Stimulated activated naive B cell treated with anti-CD40 and anti-IgM and Interleukin-4, amounts not matched to agents 10 μg/mL and 1 μg/mL and 100 μg/mL, for 72 hours (primary cell): ENCODE measurements at regions not wholly inside any gene's neighbourhood (a gene's known extent, or its start where the extent isn't known, plus 50 kb on each side); places are given as distances from the start of the nearest gene placed in this dataset.
"Not testable (repeated sequence)": the region's sequence is repeated elsewhere in the genome, so short reads cannot be mapped to it uniquely, and the experiment has no call there.

Experiments used
- ATAC-seq, 2 donors: fragments of 150-1000 bp; cut with Tn5 transposase; replicated peaks; 2 replicates each; pipeline ENCODE4 v1.10.0; 2021; ENCODE audit warnings: moderate library complexity in 1 of 2
- DNase-seq: peaks from one replicate; pipeline ENCODE4 v3.0.0; 2021
- H3K27ac Mint-ChIP-seq: one replicate; pipeline ENCODE4 v1.8.0; 2022; ENCODE audit warnings: mild to moderate bottlenecking, mixed read lengths
- H3K27me3 Mint-ChIP-seq, 2 donors: one replicate each; pipeline ENCODE4 v1.8.0; 2022; ENCODE audit warnings: mixed read lengths in 2 of 2
- H3K36me3 Mint-ChIP-seq, 2 donors: one replicate each; pipeline ENCODE4 v1.8.0; 2022; ENCODE audit warnings: mixed read lengths in 2 of 2, mild to moderate bottlenecking in 1 of 2
- H3K4me1 Mint-ChIP-seq, 2 donors: one replicate each; pipeline ENCODE4 v1.8.0; 2022; ENCODE audit warnings: mixed read lengths in 2 of 2, mild to moderate bottlenecking in 1 of 2
- H3K4me3 Mint-ChIP-seq, 2 donors: one replicate each; pipeline ENCODE4 v1.8.0; 2022; ENCODE audit warnings: mild to moderate bottlenecking in 2 of 2, mixed read lengths in 2 of 2, moderate library complexity in 1 of 2
- H3K9me3 Mint-ChIP-seq, 2 donors: one replicate each; pipeline ENCODE4 v1.8.0; 2022; ENCODE audit warnings: mixed read lengths in 2 of 2, mild to moderate bottlenecking in 1 of 2

DNA sequence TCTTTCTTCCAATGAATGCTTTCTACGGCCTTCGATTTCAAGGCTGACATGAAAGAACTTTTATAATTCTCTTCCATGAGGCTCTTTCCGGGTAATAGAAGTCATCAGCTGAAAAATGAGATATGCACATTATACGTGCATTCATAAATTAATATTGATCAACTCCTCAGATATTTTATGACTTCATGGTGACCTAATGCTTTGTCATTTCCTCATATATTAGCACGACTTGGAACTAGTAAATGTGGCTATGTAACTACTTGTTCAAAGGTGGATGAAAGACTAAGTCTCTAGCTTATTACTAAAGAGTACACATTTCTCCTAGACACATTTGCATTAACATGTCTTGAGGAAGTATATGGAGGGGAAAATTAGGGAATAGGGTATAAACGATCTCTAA, 168.8 kb downstream of the HDGFL1 start:
- no peak overlapping the region for H3K4me3 Mint-ChIP-seq
- DNase-seq (no peak), ATAC-seq (no peak)
- no peaks in the 10 kb centered on the region for H3K4me1 Mint-ChIP-seq
- peaks cover 0 to 6% of the 10 kb centered on the region in 2 donors for H3K9me3 Mint-ChIP-seq
- no peaks in the 10 kb centered on the region for H3K27me3 Mint-ChIP-seq
- no peak overlapping the region for H3K27ac Mint-ChIP-seq
- no peaks in the 10 kb centered on the region for H3K36me3 Mint-ChIP-seq

DNA sequence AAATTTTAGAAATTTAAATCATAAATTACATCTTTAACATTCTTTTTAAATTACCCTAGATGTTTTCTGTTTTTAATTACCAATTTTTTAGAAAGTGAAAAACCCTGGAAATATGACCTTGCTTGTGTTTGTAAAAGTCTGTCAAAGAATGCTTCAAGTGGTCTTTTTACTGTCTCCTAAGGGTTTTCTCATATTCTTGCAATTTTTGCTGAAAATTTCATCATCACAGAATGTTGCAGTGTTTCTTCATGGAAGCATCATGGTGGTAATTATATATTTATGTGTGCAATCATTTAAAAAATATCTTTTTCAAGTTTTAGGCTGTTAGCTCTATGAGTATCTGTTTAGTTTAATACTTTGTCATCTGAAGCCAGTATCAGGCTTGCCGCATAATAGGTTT, 178.2 kb downstream of the HDGFL1 start:
- H3K36me3 Mint-ChIP-seq = no peaks in the 10 kb centered on the region
- H3K4me1 Mint-ChIP-seq = no peaks in the 10 kb centered on the region
- no peak for DNase-seq
- H3K27ac Mint-ChIP-seq = no peak overlapping the region
- no peaks in the 10 kb centered on the region for H3K9me3 Mint-ChIP-seq
- no peak overlapping the region for H3K4me3 Mint-ChIP-seq
- H3K27me3 Mint-ChIP-seq = no peaks in the 10 kb centered on the region
- ATAC-seq = no peak

DNA sequence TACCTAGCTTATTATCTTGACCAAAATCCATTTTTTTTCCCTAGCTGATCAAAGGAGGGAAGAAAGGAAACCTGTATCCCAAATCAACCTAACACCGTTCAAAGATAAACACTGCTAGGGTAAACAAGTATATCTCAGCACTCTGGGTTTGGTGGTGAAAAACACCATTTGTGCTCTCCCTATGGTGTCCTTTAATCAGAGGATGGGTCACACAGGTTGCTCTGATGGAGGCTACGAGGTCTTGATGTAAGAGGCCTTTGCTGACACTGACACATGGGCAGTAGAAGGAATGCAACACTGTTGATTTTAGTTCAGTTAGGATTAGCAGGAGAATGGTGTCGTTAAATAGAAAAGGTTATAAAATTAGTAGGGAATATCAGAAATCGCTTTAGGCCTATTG, 179.3 kb downstream of the HDGFL1 start:
- no peak overlapping the region for H3K4me3 Mint-ChIP-seq
- no peaks in the 10 kb centered on the region for H3K36me3 Mint-ChIP-seq
- no peak for ATAC-seq
- H3K27me3 Mint-ChIP-seq = no peaks in the 10 kb centered on the region
- no peaks in the 10 kb centered on the region for H3K4me1 Mint-ChIP-seq
- no peaks in the 10 kb centered on the region for H3K9me3 Mint-ChIP-seq
- H3K27ac Mint-ChIP-seq = no peak overlapping the region
- DNase-seq = no peak

DNA sequence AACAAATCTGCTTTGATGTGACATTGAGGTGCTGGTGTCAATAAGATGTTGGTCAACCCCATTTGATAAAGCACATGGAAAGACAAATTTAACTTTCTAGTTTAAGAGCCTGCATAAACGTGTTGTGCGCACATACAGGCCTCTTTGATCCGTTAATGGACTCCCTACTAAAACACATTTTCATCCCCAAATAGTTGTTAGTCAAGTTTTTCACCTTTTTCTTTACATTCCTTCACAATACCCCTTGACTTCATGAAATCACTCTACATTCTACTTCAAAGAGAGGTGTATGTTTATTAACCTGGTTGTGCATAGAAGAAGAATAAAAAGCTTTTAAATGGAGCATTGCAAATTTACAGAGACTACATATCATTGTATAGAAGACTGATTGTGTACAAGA, 180.3 kb downstream of the HDGFL1 start:
- Mint-ChIP-seq H3K4me1 (no peaks in the 10 kb centered on the region), H3K4me3 (no peak overlapping the region), H3K27me3 (no peaks in the 10 kb centered on the region), H3K36me3 (no peaks in the 10 kb centered on the region), H3K27ac (no peak overlapping the region), H3K9me3 (no peaks in the 10 kb centered on the region)
- no peak for ATAC-seq
- no peak for DNase-seq

DNA sequence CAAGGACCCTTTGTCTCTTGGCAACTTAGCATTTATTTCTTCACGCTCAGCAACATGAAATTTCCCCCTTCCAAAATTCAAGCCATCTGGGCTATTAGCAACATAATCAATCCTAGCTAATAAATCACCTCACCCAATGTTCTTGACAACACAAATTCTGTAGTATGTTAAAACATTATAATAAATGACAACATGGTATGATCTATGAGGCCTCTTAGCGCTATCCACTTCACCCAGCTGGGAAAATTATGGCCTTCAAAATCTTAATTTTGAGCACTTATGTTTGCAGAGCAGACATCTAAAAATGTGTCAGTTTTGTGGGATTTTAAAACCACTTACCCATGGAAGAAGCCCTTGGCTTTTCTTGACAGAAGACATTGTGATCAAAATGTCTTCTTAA, 181.9 kb downstream of the HDGFL1 start:
- Mint-ChIP-seq H3K4me1 (no peaks in the 10 kb centered on the region), H3K4me3 (no peak overlapping the region), H3K36me3 (no peaks in the 10 kb centered on the region), H3K27ac (no peak overlapping the region), H3K27me3 (no peaks in the 10 kb centered on the region), H3K9me3 (no peaks in the 10 kb centered on the region)
- DNase-seq (no peak), ATAC-seq (no peak)

DNA sequence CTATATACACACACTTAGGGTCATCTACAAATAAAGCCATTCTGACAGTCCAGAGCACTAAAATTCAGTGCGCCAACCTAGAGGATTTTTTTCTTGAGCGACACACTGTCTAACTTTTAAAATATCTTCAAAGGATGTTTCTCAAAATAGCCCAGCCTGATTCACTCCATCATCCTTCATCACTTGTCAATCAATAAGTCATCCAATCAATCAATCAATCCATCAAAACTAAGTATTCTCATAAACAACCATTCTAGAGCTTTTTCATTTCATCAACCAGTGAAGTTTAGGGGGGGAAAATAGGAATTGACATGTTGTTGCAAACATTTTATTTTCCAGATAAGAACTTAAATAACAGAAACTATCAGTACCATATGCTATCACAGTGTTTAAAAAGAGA, 183.2 kb downstream of the HDGFL1 start:
- no peak overlapping the region for H3K4me3 Mint-ChIP-seq
- DNase-seq = no peak
- H3K36me3 Mint-ChIP-seq = no peaks in the 10 kb centered on the region
- no peaks in the 10 kb centered on the region for H3K4me1 Mint-ChIP-seq
- ATAC-seq = no peak
- H3K9me3 Mint-ChIP-seq = no peaks in the 10 kb centered on the region
- H3K27me3 Mint-ChIP-seq = no peaks in the 10 kb centered on the region
- no peak overlapping the region for H3K27ac Mint-ChIP-seq

DNA sequence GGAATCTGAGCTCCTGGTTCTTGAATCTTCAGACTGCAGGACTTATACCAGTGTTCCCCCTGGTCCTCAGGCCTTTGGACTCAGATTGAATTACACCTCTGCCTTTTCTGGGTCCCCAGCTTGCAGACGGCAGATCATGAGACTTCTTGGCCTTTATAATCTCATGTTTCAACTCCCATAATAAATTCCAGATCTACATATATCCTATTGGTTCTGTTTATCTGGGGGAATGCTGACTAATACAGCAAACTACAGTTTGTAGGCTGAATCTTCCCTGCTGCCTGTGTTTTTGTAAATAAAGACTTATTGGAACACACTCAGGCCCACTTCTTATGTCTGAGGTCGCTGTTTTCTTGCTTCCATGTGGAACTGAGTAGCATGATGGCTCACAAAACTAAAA, 184.7 kb downstream of the HDGFL1 start:
- Mint-ChIP-seq H3K27ac (no peak overlapping the region), H3K4me1 (no peaks in the 10 kb centered on the region), H3K36me3 (no peaks in the 10 kb centered on the region), H3K9me3 (no peaks in the 10 kb centered on the region), H3K27me3 (no peaks in the 10 kb centered on the region), H3K4me3 (no peak overlapping the region)
- ATAC-seq = no peak
- DNase-seq = no peak

DNA sequence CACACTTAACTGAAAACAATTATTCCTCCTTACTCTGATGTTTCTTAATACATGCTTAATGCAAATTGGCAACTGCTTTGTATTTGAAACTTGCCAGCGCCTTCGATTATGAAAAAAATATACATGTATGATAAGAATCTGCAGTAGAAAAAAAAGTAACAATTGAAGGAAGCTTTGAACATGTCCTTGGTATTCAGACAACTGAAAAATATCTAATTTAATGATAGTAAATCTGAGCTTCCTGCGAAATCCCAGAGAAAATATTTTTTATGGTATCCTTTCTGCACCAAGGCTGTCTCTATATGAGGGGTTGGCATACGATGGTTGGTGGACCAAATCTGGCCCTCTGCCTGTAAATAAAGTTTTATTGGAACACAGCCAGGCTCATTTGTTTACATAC, 186.2 kb downstream of the HDGFL1 start:
- no peaks in the 10 kb centered on the region for H3K4me1 Mint-ChIP-seq
- no peak overlapping the region for H3K4me3 Mint-ChIP-seq
- DNase-seq (no peak), ATAC-seq (no peak)
- H3K36me3 Mint-ChIP-seq = no peaks in the 10 kb centered on the region
- no peaks in the 10 kb centered on the region for H3K27me3 Mint-ChIP-seq
- no peak overlapping the region for H3K27ac Mint-ChIP-seq
- H3K9me3 Mint-ChIP-seq = no peaks in the 10 kb centered on the region

DNA sequence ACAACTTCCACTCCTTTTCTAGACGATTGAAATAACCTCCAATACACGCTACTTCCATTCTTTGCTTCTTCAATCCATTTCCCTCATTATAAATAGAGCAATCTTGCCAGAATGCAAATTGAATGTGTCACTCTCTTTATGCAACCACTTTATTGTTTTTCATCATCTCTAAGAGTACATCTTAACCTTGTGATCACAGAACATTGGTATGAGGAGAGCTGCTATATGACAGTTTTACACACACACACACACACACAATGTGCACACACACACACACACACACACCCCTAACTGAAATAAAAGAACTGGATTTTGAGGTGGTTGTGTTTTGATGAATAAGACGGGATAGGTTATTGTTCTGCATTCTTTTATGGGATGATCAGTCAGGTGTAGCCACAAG, 187.0 kb downstream of the HDGFL1 start:
- no peak for DNase-seq
- no peaks in the 10 kb centered on the region for H3K36me3 Mint-ChIP-seq
- no peak for ATAC-seq
- H3K4me1 Mint-ChIP-seq = no peaks in the 10 kb centered on the region
- H3K4me3 Mint-ChIP-seq = no peak overlapping the region
- no peaks in the 10 kb centered on the region for H3K9me3 Mint-ChIP-seq
- no peak overlapping the region for H3K27ac Mint-ChIP-seq
- no peaks in the 10 kb centered on the region for H3K27me3 Mint-ChIP-seq

DNA sequence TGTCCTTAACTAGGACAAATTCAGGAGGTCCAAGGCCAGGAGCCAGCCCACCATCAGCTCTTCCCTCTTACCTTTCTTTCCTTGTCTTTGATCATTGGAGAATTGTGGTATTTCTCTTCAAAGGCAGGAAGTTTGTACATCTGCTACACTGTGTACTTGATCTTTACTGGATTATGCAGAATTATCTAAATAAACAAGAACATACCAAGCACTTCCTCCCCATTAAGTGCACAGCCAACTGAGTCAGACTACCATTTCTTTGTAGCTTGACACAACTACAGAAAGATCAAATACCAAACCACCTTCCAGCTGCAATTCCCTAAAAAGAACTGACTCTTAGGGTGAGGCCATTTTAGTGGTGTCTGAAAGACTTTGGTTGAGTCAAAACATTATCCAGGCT, 195.1 kb downstream of the HDGFL1 start:
- peaks cover 0 to 2% of the 10 kb centered on the region in 2 donors for H3K9me3 Mint-ChIP-seq

DNA sequence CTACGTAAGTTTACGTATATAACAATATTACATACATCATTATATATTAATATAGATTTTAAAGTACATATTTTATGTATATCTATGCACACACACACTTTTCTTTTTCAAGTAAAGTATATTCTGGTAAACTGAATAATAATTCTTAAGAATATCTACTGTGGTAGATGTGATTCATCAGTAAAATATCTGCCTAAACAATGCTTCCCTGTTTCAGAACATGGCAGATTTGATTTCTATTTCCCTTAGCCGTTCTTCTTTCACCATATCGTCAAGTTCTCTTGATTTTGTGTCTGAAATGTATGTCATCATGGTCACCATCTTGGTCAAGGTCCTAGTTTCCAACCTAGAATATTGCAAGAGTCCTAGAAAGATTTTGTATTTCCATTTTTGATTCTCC, 195.6 kb downstream of the HDGFL1 start:
- Mint-ChIP-seq H3K27me3 (peaks cover 7 to 8% of the 10 kb centered on the region in 2 donors), H3K4me3 (no peak overlapping the region), H3K27ac (no peak overlapping the region), H3K36me3 (no peaks in the 10 kb centered on the region), H3K4me1 (no peaks in the 10 kb centered on the region), H3K9me3 (peaks cover 0 to 2% of the 10 kb centered on the region in 2 donors)
- ATAC-seq (no peak), DNase-seq (no peak)

More for the DNA sequence above, 195.1 kb downstream of the HDGFL1 start:
- H3K4me3 Mint-ChIP-seq = no peak overlapping the region
- no peaks in the 10 kb centered on the region for H3K36me3 Mint-ChIP-seq
- H3K27me3 Mint-ChIP-seq = peaks cover 7 to 8% of the 10 kb centered on the region in 2 donors
- no peaks in the 10 kb centered on the region for H3K4me1 Mint-ChIP-seq
- no peak overlapping the region for H3K27ac Mint-ChIP-seq
- no peak for DNase-seq
- ATAC-seq = no peak

DNA sequence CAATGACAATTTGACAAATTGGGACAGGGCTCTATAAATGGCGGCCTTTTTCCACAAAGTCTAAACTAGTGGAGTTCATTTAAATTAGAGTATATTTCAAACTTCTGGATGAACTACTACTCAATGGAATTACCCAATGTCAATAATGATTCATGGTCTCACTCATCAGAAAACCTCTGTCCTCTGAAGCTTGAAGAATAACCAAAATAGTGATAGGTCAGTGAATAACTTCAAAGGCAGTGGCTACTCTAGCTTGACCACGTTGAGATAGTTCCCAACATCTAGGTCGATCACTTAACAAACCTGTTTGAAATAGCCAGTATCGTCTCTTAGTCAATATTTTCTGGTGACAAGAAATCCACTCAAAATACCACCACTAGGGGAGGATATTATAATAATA, 197.6 kb downstream of the HDGFL1 start:
- ATAC-seq = peak in 1 of 2 donors; percentile 23
- no peak for DNase-seq

DNA sequence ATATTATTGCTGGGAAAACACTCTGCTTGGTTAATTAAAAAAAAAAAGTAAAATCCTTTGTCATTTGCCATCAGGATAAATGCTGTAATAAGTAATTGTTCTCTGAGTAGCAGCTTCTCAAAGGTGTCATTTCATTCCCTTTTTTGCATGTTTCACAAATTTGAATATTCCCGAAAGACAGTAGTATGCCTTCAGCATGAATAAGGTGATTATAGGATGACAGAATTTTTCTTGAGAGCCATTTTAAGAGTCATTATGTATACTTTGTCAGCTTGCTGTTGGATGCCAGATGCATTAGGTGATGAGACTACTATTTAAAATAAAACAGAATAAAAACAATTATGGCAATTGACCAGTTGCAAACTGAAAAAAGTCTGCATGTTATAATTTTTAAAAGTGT, 200.7 kb downstream of the HDGFL1 start:
- DNase-seq = no peak
- H3K4me1 Mint-ChIP-seq = no peaks in the 10 kb centered on the region
- no peak overlapping the region for H3K27ac Mint-ChIP-seq
- H3K4me3 Mint-ChIP-seq = no peak overlapping the region
- no peaks in the 10 kb centered on the region for H3K36me3 Mint-ChIP-seq
- H3K9me3 Mint-ChIP-seq = peaks cover 0 to 1% of the 10 kb centered on the region in 2 donors
- no peak for ATAC-seq
- H3K27me3 Mint-ChIP-seq = no peaks in the 10 kb centered on the region

More for the DNA sequence above, 197.6 kb downstream of the HDGFL1 start:
- Mint-ChIP-seq H3K4me3 (no peak overlapping the region), H3K36me3 (no peaks in the 10 kb centered on the region), H3K27me3 (peaks cover 1 to 6% of the 10 kb centered on the region in 2 donors), H3K4me1 (no peaks in the 10 kb centered on the region), H3K27ac (no peak overlapping the region), H3K9me3 (peaks cover 0 to 1% of the 10 kb centered on the region in 2 donors)

DNA sequence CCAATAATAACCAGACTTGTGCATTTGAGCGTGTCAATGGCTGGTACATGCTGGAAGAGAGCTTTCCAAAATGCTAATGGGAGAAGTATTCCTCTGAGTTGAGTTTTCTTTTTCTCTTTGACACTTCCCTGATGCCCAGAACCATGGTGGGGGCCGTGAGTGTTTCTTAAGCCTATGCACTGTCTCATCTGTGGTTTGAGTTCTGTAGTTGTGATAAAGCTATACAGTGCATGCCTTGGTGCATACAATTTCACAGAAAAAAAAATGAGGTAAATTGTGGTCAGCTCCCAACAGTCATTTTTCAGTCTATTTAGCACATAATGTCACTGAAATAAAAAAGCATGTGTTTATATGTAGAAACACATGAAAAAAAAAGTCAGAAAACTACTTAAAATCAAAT, 204.8 kb downstream of the HDGFL1 start:
- Mint-ChIP-seq H3K36me3 (peaks cover 2 to 6% of the 10 kb centered on the region in 2 donors), H3K27me3 (no peaks in the 10 kb centered on the region), H3K9me3 (peaks cover 11 to 13% of the 10 kb centered on the region in 2 donors), H3K4me3 (no peak overlapping the region), H3K27ac (no peak overlapping the region), H3K4me1 (no peaks in the 10 kb centered on the region)
- DNase-seq (no peak), ATAC-seq (no peak)

DNA sequence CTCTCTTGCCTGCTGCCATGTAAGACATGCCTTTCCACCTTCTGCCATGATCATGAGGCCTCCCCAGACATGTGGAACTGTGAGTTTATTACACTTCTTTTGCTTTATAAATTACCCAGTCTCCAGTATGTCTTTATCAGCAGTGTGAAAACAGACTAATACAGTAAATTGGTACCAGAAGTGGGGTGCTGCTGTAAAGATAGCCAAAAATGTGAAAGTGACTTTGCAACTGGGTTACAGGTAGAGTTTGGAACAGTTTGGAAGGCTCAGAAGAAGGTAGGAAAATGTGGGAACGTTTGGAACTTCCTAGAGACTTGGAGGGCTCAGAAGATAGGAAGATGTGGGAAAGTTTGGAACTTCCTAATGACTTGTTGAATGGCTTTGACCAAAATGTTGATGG, 209.1 kb downstream of the HDGFL1 start:
- peaks cover 16 to 29% of the 10 kb centered on the region in 2 donors for H3K9me3 Mint-ChIP-seq
- not testable (repeated sequence) for H3K27me3 Mint-ChIP-seq, ATAC-seq, DNase-seq, H3K4me1 Mint-ChIP-seq, H3K4me3 Mint-ChIP-seq, H3K36me3 Mint-ChIP-seq, H3K27ac Mint-ChIP-seq

DNA sequence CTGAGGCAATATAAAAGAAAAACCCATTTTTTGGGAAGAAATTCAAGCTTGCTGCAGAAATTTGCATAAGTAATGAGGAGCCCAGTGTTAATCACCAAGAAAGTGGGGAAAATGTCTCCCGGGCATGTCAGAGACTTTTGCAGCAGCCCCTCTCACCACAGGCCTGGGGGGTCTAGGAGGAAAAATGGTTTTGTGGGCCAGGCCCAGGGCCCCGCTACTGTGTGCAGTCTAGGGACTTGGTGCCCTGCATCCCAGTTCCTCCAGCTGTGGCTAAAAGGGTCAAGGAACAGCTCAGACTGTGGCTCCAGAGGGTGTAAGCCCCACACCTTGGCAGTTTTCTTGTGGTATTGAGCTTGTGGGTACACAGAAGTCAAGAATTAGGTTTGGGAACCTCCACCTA, 209.7 kb downstream of the HDGFL1 start:
- ATAC-seq (no peak), DNase-seq (no peak)
- H3K27ac Mint-ChIP-seq = no peak overlapping the region
- peaks cover 2 to 6% of the 10 kb centered on the region in 2 donors for H3K36me3 Mint-ChIP-seq
- no peaks in the 10 kb centered on the region for H3K4me1 Mint-ChIP-seq
- peaks cover 16 to 29% of the 10 kb centered on the region in 2 donors for H3K9me3 Mint-ChIP-seq
- H3K4me3 Mint-ChIP-seq = no peak overlapping the region
- no peaks in the 10 kb centered on the region for H3K27me3 Mint-ChIP-seq
